Trophoblast cell (in vitro differentiated cells and primary cell): ENCODE measurements at regions not wholly inside any gene's neighbourhood (a gene's known extent, or its start where the extent isn't known, plus 50 kb on each side); places are given as distances from the start of the nearest gene placed in this dataset.

Source experiments
- DNase-seq, 2 donors: peaks; one replicate each; pipeline ENCODE4 v3.0.0-alpha.2; 2016
- H2AFZ ChIP-seq: 2 replicates; pipeline ENCODE4 v1.6.1; 2013; ENCODE audit warnings: low read length, moderate library complexity, mild to moderate bottlenecking; ENCODE audit not compliant: insufficient read depth, poor library complexity
- H2AK5ac ChIP-seq: 2 replicates; pipeline ENCODE4 v1.6.1; 2013; ENCODE audit warnings: mild to moderate bottlenecking, low read length
- H2BK120ac ChIP-seq: 2 replicates; pipeline ENCODE4 v1.6.1; 2013; ENCODE audit warnings: low read length, mild to moderate bottlenecking, moderate library complexity; ENCODE audit not compliant: insufficient read depth, poor library complexity
- H2BK12ac ChIP-seq: 2 replicates; pipeline ENCODE4 v1.6.1; 2013; ENCODE audit warnings: mild to moderate bottlenecking, low read length, moderate library complexity
- H2BK5ac ChIP-seq: 2 replicates; pipeline ENCODE4 v1.6.1; 2013; ENCODE audit warnings: low read length, low read depth, moderate library complexity, mild to moderate bottlenecking; ENCODE audit not compliant: poor library complexity
- H3K14ac ChIP-seq: 2 replicates; pipeline ENCODE4 v1.6.1; 2013; ENCODE audit warnings: mild to moderate bottlenecking, low read length
- H3K18ac ChIP-seq: 2 replicates; pipeline ENCODE4 v1.6.1; 2013; ENCODE audit warnings: mild to moderate bottlenecking, low read length
- H3K23ac ChIP-seq: 2 replicates; pipeline ENCODE4 v1.6.1; 2013; ENCODE audit warnings: low read length
- H3K27ac ChIP-seq: 2 replicates; pipeline ENCODE4 v1.5.1; 2013; ENCODE audit warnings: low read depth, mild to moderate bottlenecking, inconsistent platforms, low read length, moderate library complexity
- H3K27me3 ChIP-seq: 2 replicates; pipeline ENCODE4 v1.6.1; 2013; ENCODE audit warnings: inconsistent platforms, mild to moderate bottlenecking, low read length, moderate library complexity; ENCODE audit not compliant: insufficient read depth
- H3K36me3 ChIP-seq, 2 experiments: 1 replicate in 1 of 2; 2 replicates in 1 of 2; pipeline ENCODE4 v1.6.1; 2013; ENCODE audit warnings: low read length in 2 of 2, mild to moderate bottlenecking in 2 of 2, moderate library complexity in 1 of 2; ENCODE audit not compliant: insufficient read depth in 2 of 2, control insufficient read depth in 1 of 2
- H3K4ac ChIP-seq: 2 replicates; pipeline ENCODE4 v1.6.1; 2013; ENCODE audit warnings: low read depth, mild to moderate bottlenecking, low read length, moderate library complexity
- H3K4me1 ChIP-seq, 2 experiments: 1 replicate in 1 of 2; 2 replicates in 1 of 2; pipeline ENCODE4 v1.6.1; 2013; ENCODE audit warnings: low read length in 2 of 2, mild to moderate bottlenecking in 2 of 2, moderate library complexity in 1 of 2; ENCODE audit not compliant: insufficient read depth in 2 of 2, control insufficient read depth in 1 of 2
- H3K4me2 ChIP-seq: 2 replicates; pipeline ENCODE4 v1.6.1; 2013; ENCODE audit warnings: inconsistent platforms, mild to moderate bottlenecking, low read length, moderate library complexity
- H3K4me3 ChIP-seq: 2 replicates; pipeline ENCODE4 v1.5.1; 2013; ENCODE audit warnings: mild to moderate bottlenecking, low read depth, low read length, inconsistent platforms
- H3K79me1 ChIP-seq: one replicate; pipeline ENCODE4 v1.6.1; 2013; ENCODE audit warnings: low read length
- H3K79me2 ChIP-seq: 2 replicates; pipeline ENCODE4 v1.6.1; 2013; ENCODE audit warnings: low read length, mild to moderate bottlenecking; ENCODE audit not compliant: control insufficient read depth, insufficient read depth, poor library complexity
- H3K9ac ChIP-seq: 2 replicates; pipeline ENCODE4 v1.6.1; 2013; ENCODE audit warnings: mild to moderate bottlenecking, low read length
- H3K9me3 ChIP-seq: 2 replicates; pipeline ENCODE4 v1.6.1; 2013; ENCODE audit warnings: low read depth, mild to moderate bottlenecking, control low read depth, inconsistent platforms, low read length; ENCODE audit not compliant: insufficient read depth
- H4K12ac ChIP-seq: 2 replicates; pipeline ENCODE4 v1.6.1; 2013; ENCODE audit warnings: low read depth, mild to moderate bottlenecking, low read length, moderate library complexity
- H4K8ac ChIP-seq: 2 replicates; pipeline ENCODE4 v1.6.1; 2013; ENCODE audit warnings: low read depth, mild to moderate bottlenecking, low read length, moderate library complexity
- H4K91ac ChIP-seq: one replicate; pipeline ENCODE4 v1.6.1; 2013; ENCODE audit warnings: low read depth, mild to moderate bottlenecking, low read length, moderate library complexity
- WGBS: extraction: QIAGEN DNeasy Blood & Tissue Kit; methylation state at CpG from one replicate; pipeline ENCODE4 v1.1.7; 2013; ENCODE audit warnings: missing lambda C conversion rate; ENCODE audit not compliant: insufficient read length, insufficient coverage; ENCODE audit errors: extremely low coverage; 5-methylcytosine and 5-hydroxymethylcytosine counted together

DNA sequence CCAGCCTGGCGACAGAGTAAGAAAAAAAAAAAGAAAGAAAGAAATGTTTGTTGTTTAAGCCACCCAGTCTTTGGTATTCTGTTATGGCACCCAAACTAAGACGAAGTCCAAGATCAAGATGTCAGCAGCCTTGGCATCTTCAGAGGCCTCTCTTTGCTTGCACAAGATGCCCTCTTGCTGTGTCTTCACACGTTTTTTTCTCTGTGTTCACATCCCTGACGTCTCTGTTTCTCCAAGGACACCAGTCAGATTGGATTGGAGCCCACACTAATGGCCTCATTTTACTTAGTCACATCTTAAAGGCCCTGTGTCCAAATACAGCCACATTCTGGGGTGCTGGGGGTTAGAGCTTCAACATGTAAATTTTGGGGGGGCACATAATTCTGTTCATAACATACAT is 380.9 kb downstream of the GJA1 start:
- WGBS: no CpG with 5 or more reads among the region's 4 CpGs
- H4K8ac ChIP-seq: no peak overlapping the region
- H3K4me2 ChIP-seq: no peak overlapping the region
- DNase-seq: no peak
- H2AFZ ChIP-seq: peak overlapping the region; percentile 3
- H3K79me1 ChIP-seq: no peaks in the 10 kb centered on the region
- no peak overlapping the region for H3K9ac ChIP-seq
- H3K4me1 ChIP-seq: peaks cover 0 to 2% of the 10 kb centered on the region in 2 experiments
- H3K27ac ChIP-seq: no peak overlapping the region
- H4K91ac ChIP-seq: no peak overlapping the region
- peak overlapping the region; percentile 61 for H3K18ac ChIP-seq
- H4K12ac ChIP-seq: no peak overlapping the region
- H3K27me3 ChIP-seq: no peaks in the 10 kb centered on the region
- no peak overlapping the region for H2BK5ac ChIP-seq
- no peak overlapping the region for H3K23ac ChIP-seq
- H3K79me2 ChIP-seq: no peaks in the 10 kb centered on the region
- peaks cover 0 to 3% of the 10 kb centered on the region in 2 experiments for H3K36me3 ChIP-seq
- H2BK120ac ChIP-seq: peak overlapping the region; percentile 15
- H3K4me3 ChIP-seq: no peak overlapping the region
- H3K9me3 ChIP-seq: peaks cover 2% of the 10 kb centered on the region
- H3K4ac ChIP-seq: no peak overlapping the region
- peak overlapping the region; percentile 87 for H2BK12ac ChIP-seq
- H2AK5ac ChIP-seq: no peak overlapping the region
- H3K14ac ChIP-seq: no peak overlapping the region

- H4K91ac ChIP-seq: no peak overlapping the region
- DNase-seq: no peak
- no peak overlapping the region for H2BK120ac ChIP-seq
- no peak overlapping the region for H3K9ac ChIP-seq
- H4K8ac ChIP-seq: no peak overlapping the region
- H3K36me3 ChIP-seq: peaks cover under 1 to 3% of the 10 kb centered on the region in 2 experiments
- H2BK12ac ChIP-seq: no peak overlapping the region
- H3K79me2 ChIP-seq: no peaks in the 10 kb centered on the region
- no peak overlapping the region for H3K27ac ChIP-seq
- H3K27me3 ChIP-seq: no peaks in the 10 kb centered on the region
- no peak overlapping the region for H3K4me3 ChIP-seq
- peaks cover 2% of the 10 kb centered on the region for H3K9me3 ChIP-seq
- H2BK5ac ChIP-seq: no peak overlapping the region
- peaks cover 0 to 2% of the 10 kb centered on the region in 2 experiments for H3K4me1 ChIP-seq
- H4K12ac ChIP-seq: no peak overlapping the region
- H3K79me1 ChIP-seq: no peaks in the 10 kb centered on the region
- H3K14ac ChIP-seq: no peak overlapping the region
- H3K4me2 ChIP-seq: no peak overlapping the region
- H3K23ac ChIP-seq: no peak overlapping the region
- no peak overlapping the region for H2AK5ac ChIP-seq
- no peak overlapping the region for H2AFZ ChIP-seq
- no peak overlapping the region for H3K4ac ChIP-seq
- H3K18ac ChIP-seq: no peak overlapping the region
Observed at GRCh38 chr6:121816906-121817540, 381.6 kb downstream of the GJA1 start.

DNA sequence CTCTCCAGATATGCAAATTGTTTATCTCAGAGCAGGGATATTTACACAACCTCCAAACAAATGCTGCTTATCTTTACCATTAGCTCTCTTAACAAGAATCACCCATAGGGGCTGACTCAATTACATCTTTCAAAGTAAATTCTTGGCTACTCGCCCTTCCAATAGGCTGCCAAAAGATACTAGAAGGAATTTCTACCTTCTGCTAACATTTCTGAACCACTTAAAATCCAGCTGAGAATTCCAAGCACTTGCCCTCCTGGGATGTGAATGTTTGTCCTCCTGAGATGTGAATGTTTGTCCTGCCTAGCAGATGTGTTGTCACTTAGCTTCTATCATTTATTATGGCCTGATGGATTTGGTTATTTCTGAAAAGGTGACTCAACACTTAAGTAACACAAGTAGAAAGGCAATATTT is 388.0 kb downstream of the GJA1 start:
- H2BK120ac ChIP-seq: no peak overlapping the region
- WGBS: no CpG with 5 or more reads among the region's 1 CpG
- H2AK5ac ChIP-seq: no peak overlapping the region
- H3K4me2 ChIP-seq: no peak overlapping the region
- no peaks in the 10 kb centered on the region for H3K27me3 ChIP-seq
- no peak overlapping the region for H2BK12ac ChIP-seq
- no peak overlapping the region for H3K9ac ChIP-seq
- DNase-seq: peak; percentile 87 to 97
- no peak overlapping the region for H3K4me3 ChIP-seq
- no peak overlapping the region for H4K8ac ChIP-seq
- peaks cover 2% of the 10 kb centered on the region for H3K79me1 ChIP-seq
- H3K18ac ChIP-seq: no peak overlapping the region
- peaks cover 2 to 3% of the 10 kb centered on the region in 2 experiments for H3K36me3 ChIP-seq
- H3K27ac ChIP-seq: no peak overlapping the region
- H3K23ac ChIP-seq: no peak overlapping the region
- no peak overlapping the region for H4K12ac ChIP-seq
- H2AFZ ChIP-seq: no peak overlapping the region
- no peak overlapping the region for H4K91ac ChIP-seq
- no peaks in the 10 kb centered on the region for H3K79me2 ChIP-seq
- H3K4me1 ChIP-seq: peaks cover 2 to 3% of the 10 kb centered on the region in 2 experiments
- H2BK5ac ChIP-seq: no peak overlapping the region
- peaks cover 2% of the 10 kb centered on the region for H3K9me3 ChIP-seq
- no peak overlapping the region for H3K14ac ChIP-seq
- H3K4ac ChIP-seq: no peak overlapping the region

GRCh38 chr6:121826156-121826810 is 390.8 kb downstream of the GJA1 start:
- Histone ChIP-seq H3K14ac (no peak overlapping the region), H2AFZ (no peak overlapping the region), H2BK5ac (peak overlapping the region; percentile 61), H3K9me3 (no peaks in the 10 kb centered on the region), H3K23ac (no peak overlapping the region), H3K27me3 (no peaks in the 10 kb centered on the region), H3K18ac (no peak overlapping the region), H2AK5ac (no peak overlapping the region), H3K4ac (no peak overlapping the region), H3K4me3 (no peak overlapping the region), H3K4me1 (peaks cover 2 to 3% of the 10 kb centered on the region in 2 experiments), H4K8ac (no peak overlapping the region), H3K4me2 (no peak overlapping the region), H3K27ac (peak overlapping the region; percentile 4), H3K36me3 (peaks cover 0 to 2% of the 10 kb centered on the region in 2 experiments), H4K91ac (peak overlapping the region; percentile 50), H4K12ac (no peak overlapping the region), H3K9ac (no peak overlapping the region), H3K79me1 (peaks cover 2% of the 10 kb centered on the region), H2BK12ac (peak overlapping the region; percentile 77), H2BK120ac (peak overlapping the region; percentile 25), H3K79me2 (no peaks in the 10 kb centered on the region)
- DNase-seq: peak; percentile 44 to 80
- no CpG with 5 or more reads among the region's 4 CpGs for WGBS
